HepG2 (cell line): ENCODE measurements at regions not wholly inside any gene's neighbourhood (a gene's known extent, or its start where the extent isn't known, plus 50 kb on each side); places are given as distances from the start of the nearest gene placed in this dataset.
A peak's percentile ranks its signal among the peaks of the same experiment; 100 is the strongest.

Source experiments
- ARID4A ChIP-seq: sonication (generic); formaldehyde crosslinking; IDR thresholded peaks from 2 replicates; pipeline ENCODE4 v1.5.0; 2020; ENCODE audit warnings: mild to moderate bottlenecking, missing genetic modification reagents, borderline replicate concordance
- GABPB1 ChIP-seq: IDR thresholded peaks from 2 replicates; pipeline ENCODE4 v1.6.1; 2016; ENCODE audit warnings: mild to moderate bottlenecking, missing genetic modification reagents, moderate library complexity, missing compliant biosample characterization
- GATAD2A ChIP-seq: IDR thresholded peaks from 2 replicates; pipeline ENCODE4 v1.6.1; 2016
- KDM4B ChIP-seq: sonication (generic); formaldehyde crosslinking; IDR thresholded peaks from 2 replicates; pipeline ENCODE4 v1.4.0; 2020; ENCODE audit warnings: missing genetic modification reagents
- MYC ChIP-seq: sonication (generic); formaldehyde crosslinking; IDR thresholded peaks from 2 replicates; pipeline ENCODE4 v1.9.0; 2021; ENCODE audit warnings: missing genetic modification reagents, borderline replicate concordance
- RXRA ChIP-seq: sonication (generic); formaldehyde crosslinking; IDR thresholded peaks from 2 replicates; pipeline ENCODE4 v1.5.1; 2020; ENCODE audit warnings: missing genetic modification reagents
- SP2 ChIP-seq: sonication (generic); formaldehyde crosslinking; IDR thresholded peaks from 2 replicates; pipeline ENCODE4 v1.5.1; 2020; ENCODE audit warnings: mild to moderate bottlenecking, missing genetic modification reagents
- SP5 ChIP-seq: IDR thresholded peaks from 2 replicates; pipeline ENCODE4 v1.6.1; 2016; ENCODE audit warnings: low read depth, borderline replicate concordance
- TEAD3 ChIP-seq: optimal IDR thresholded peaks from 2 replicates; pipeline ENCODE3; 2016; ENCODE audit warnings: borderline replicate concordance
- XRCC5 ChIP-seq: fragments of 200-400 bp; formaldehyde crosslinking; optimal IDR thresholded peaks from 2 replicates; pipeline ENCODE3; 2017; ENCODE audit warnings: mild to moderate bottlenecking, low read length
- ZBED4 ChIP-seq: sonication (generic); formaldehyde crosslinking; IDR thresholded peaks from 2 replicates; pipeline ENCODE4 v1.4.0; 2020; ENCODE audit warnings: missing genetic modification reagents, borderline replicate concordance
- ZNF253 ChIP-seq: sonication (generic); formaldehyde crosslinking; IDR thresholded peaks from 2 replicates; pipeline ENCODE4 v1.8.0; 2022; ENCODE audit warnings: mild to moderate bottlenecking, missing genetic modification reagents, borderline replicate concordance
- ZSCAN25 ChIP-seq: sonication (generic); formaldehyde crosslinking; IDR thresholded peaks from 2 replicates; pipeline ENCODE4 v1.8.0; 2022; ENCODE audit warnings: mild to moderate bottlenecking, missing genetic modification reagents
- TF ChIP-seq, protein P1 (sequence below): sonication (generic); formaldehyde crosslinking; IDR thresholded peaks from 2 replicates; pipeline ENCODE4 v1.8.0; 2022; ENCODE audit warnings: low read depth, missing genetic modification reagents
- TF ChIP-seq, protein P2 (sequence below): sonication (generic); formaldehyde crosslinking; IDR thresholded peaks from 2 replicates; pipeline ENCODE4 v1.4.0; 2020; ENCODE audit warnings: missing genetic modification reagents, borderline replicate concordance
- TF ChIP-seq, protein P3 (sequence below): IDR thresholded peaks from 2 replicates; pipeline ENCODE4 v1.6.1; 2018; ENCODE audit warnings: missing genetic modification reagents, mild to moderate bottlenecking, missing compliant biosample characterization

GRCh38 chr7:35537067-35538023 lies 157.6 kb downstream of the HERPUD2 start (continued):
- peak; percentile 67 for TF ChIP-seq RXRA (CRISPR knock-in tag)
- TF ChIP-seq, protein P1, sequence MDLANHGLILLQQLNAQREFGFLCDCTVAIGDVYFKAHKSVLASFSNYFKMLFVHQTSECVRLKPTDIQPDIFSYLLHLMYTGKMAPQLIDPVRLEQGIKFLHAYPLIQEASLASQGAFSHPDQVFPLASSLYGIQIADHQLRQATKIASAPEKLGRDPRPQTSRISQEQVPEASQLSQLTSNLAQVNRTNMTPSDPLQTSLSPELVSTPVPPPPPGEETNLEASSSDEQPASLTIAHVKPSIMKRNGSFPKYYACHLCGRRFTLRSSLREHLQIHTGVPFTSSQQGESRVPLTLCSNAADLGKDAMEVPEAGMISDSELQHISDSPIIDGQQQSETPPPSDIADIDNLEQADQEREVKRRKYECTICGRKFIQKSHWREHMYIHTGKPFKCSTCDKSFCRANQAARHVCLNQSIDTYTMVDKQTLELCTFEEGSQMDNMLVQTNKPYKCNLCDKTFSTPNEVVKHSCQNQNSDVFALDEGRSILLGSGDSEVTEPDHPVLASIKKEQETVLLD (CRISPR knock-in tag), result no peak
- peak; percentile 77 for TF ChIP-seq XRCC5
- TF ChIP-seq, protein P2, sequence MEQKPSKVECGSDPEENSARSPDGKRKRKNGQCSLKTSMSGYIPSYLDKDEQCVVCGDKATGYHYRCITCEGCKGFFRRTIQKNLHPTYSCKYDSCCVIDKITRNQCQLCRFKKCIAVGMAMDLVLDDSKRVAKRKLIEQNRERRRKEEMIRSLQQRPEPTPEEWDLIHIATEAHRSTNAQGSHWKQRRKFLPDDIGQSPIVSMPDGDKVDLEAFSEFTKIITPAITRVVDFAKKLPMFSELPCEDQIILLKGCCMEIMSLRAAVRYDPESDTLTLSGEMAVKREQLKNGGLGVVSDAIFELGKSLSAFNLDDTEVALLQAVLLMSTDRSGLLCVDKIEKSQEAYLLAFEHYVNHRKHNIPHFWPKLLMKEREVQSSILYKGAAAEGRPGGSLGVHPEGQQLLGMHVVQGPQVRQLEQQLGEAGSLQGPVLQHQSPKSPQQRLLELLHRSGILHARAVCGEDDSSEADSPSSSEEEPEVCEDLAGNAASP (CRISPR knock-in tag), result peak; percentile 82; the same call in 1 of the 2 replicates
- peak; percentile 56 for TF ChIP-seq GABPB1 (CRISPR knock-in tag)
- TF ChIP-seq TEAD3 (CRISPR knock-in tag), result peak; percentile 52
- TF ChIP-seq GATAD2A, result 0 out of 2 replicates have a peak, but pooled peaks have one; percentile 21
- peak; percentile 30; the same call in 1 of the 2 replicates for TF ChIP-seq ARID4A (CRISPR knock-in tag)
- peak; percentile 67; the same call in 1 of the 2 replicates for TF ChIP-seq MYC
- TF ChIP-seq KDM4B (CRISPR knock-in tag), result peak; percentile 52; the same call in 1 of the 2 replicates
- TF ChIP-seq, protein P3, sequence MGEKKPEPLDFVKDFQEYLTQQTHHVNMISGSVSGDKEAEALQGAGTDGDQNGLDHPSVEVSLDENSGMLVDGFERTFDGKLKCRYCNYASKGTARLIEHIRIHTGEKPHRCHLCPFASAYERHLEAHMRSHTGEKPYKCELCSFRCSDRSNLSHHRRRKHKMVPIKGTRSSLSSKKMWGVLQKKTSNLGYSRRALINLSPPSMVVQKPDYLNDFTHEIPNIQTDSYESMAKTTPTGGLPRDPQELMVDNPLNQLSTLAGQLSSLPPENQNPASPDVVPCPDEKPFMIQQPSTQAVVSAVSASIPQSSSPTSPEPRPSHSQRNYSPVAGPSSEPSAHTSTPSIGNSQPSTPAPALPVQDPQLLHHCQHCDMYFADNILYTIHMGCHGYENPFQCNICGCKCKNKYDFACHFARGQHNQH (CRISPR knock-in tag), result peak; percentile 51; the same call in 1 of the 2 replicates
- 0 out of 2 replicates have a peak, but pooled peaks have one; percentile 17 for TF ChIP-seq ZSCAN25
- TF ChIP-seq ZBED4 (CRISPR knock-in tag), result peak; percentile 61; the same call in 1 of the 2 replicates
- TF ChIP-seq SP2 (CRISPR knock-in tag), result no peak
- TF ChIP-seq ZNF253 (CRISPR knock-in tag), result no peak
- 0 out of 2 replicates have a peak, but pooled peaks have one; percentile 14 for TF ChIP-seq SP5 (CRISPR knock-in tag)
